ENCODE measurements at regions not wholly inside any gene's neighbourhood (a gene's known extent, or its start where the extent isn't known, plus 50 kb on each side); places are given as distances from the start of the nearest gene placed in this dataset.

GRCh38 chr13:112639521-112639920 lies 50.3 kb upstream of the ATP11A start:
- no peak for DNase-seq (ENCODE audit: low read depth in 2 of 2)

GRCh38 chr13:112638919-112639318 lies 50.9 kb upstream of the ATP11A start:
- no peak for DNase-seq (ENCODE audit: low read depth in 2 of 2)

- peak in 1 of 2 donors; percentile 28 for DNase-seq (ENCODE audit: low read depth in 2 of 2)
Measured at GRCh38 chr13:112638157-112638750, 50.3 kb upstream of the TUBGCP3 start.

All from lung microvascular endothelial cell (primary cell).